NCI-H510A (cell line): ENCODE measurements at regions not wholly inside any gene's neighbourhood (a gene's known extent, or its start where the extent isn't known, plus 50 kb on each side); places are given as distances from the start of the nearest gene placed in this dataset.
"Not testable (repeated sequence)": the region's sequence is repeated elsewhere in the genome, so short reads cannot be mapped to it uniquely, and the experiment has no call there.

Experiments used
- DNase-seq: peaks from one replicate; lab custom pipeline; 2025; lab: John Stamatoyannopoulos, UW

GRCh38 chr10:109403551-109403950 is 519.8 kb downstream of the XPNPEP1 start:
- no peak for DNase-seq

GRCh38 chr10:109393425-109393824 is 529.9 kb downstream of the XPNPEP1 start:
- DNase-seq, result no peak

GRCh38 chr10:109386921-109387320 is 536.4 kb downstream of the XPNPEP1 start:
- DNase-seq, result no peak

GRCh38 chr10:109386101-109386500 is 537.2 kb downstream of the XPNPEP1 start:
- no peak for DNase-seq

- DNase-seq, result no peak
Measured at GRCh38 chr10:109379186-109379585, 544.1 kb downstream of the XPNPEP1 start.

- no peak for DNase-seq
Measured at GRCh38 chr10:109374215-109374614, 549.1 kb downstream of the XPNPEP1 start.

- no peak for DNase-seq
Measured at GRCh38 chr10:109359316-109359715, 564.0 kb downstream of the XPNPEP1 start.

- no peak for DNase-seq
Measured at GRCh38 chr10:109358325-109358724, 565.0 kb downstream of the XPNPEP1 start.

GRCh38 chr10:109348324-109348723 is 575.0 kb downstream of the XPNPEP1 start:
- no peak for DNase-seq

GRCh38 chr10:109343293-109343692 is 580.0 kb downstream of the XPNPEP1 start:
- DNase-seq, result no peak

GRCh38 chr10:109341986-109342385 is 581.3 kb downstream of the XPNPEP1 start:
- no peak for DNase-seq

GRCh38 chr10:109328001-109328400 is 595.3 kb downstream of the XPNPEP1 start:
- DNase-seq, result no peak

GRCh38 chr10:109327266-109327665 is 596.0 kb downstream of the XPNPEP1 start:
- DNase-seq, result no peak

GRCh38 chr10:109324721-109325120 is 598.6 kb downstream of the XPNPEP1 start:
- no peak for DNase-seq

GRCh38 chr10:109317746-109318366 is 605.5 kb downstream of the XPNPEP1 start:
- DNase-seq, result no peak

- DNase-seq, result not testable (repeated sequence)
Measured at GRCh38 chr10:109314016-109314415, 609.3 kb downstream of the XPNPEP1 start.

GRCh38 chr10:109312555-109312954 is 610.8 kb downstream of the XPNPEP1 start:
- not testable (repeated sequence) for DNase-seq

GRCh38 chr10:109308971-109309370 is 614.3 kb downstream of the XPNPEP1 start:
- no peak for DNase-seq

GRCh38 chr10:109307102-109307501 is 616.2 kb downstream of the XPNPEP1 start:
- DNase-seq, result not testable (repeated sequence)

- DNase-seq, result no peak
Measured at GRCh38 chr10:109306698-109307097, 616.6 kb downstream of the XPNPEP1 start.

GRCh38 chr10:109287858-109288257 is 635.5 kb downstream of the XPNPEP1 start:
- DNase-seq, result no peak

GRCh38 chr10:109282510-109282909 is 640.8 kb downstream of the XPNPEP1 start:
- no peak for DNase-seq

GRCh38 chr10:109281347-109281746 is 642.0 kb downstream of the XPNPEP1 start:
- DNase-seq, result no peak

- no peak for DNase-seq
Measured at GRCh38 chr10:109280837-109281236, 642.5 kb downstream of the XPNPEP1 start.
